Osteoblast (primary cell): ENCODE measurements at regions not wholly inside any gene's neighbourhood (a gene's known extent, or its start where the extent isn't known, plus 50 kb on each side); places are given as distances from the start of the nearest gene placed in this dataset.

Experiments
- DNase-seq: peaks from one replicate; pipeline ENCODE4 v3.0.0; 2011; ENCODE audit warnings: low spot score, mixed read lengths; ENCODE audit not compliant: insufficient read length; ENCODE audit errors: missing footprints
- H2AFZ ChIP-seq: 2 replicates; pipeline ENCODE4 v1.6.0; 2011; ENCODE audit warnings: mild to moderate bottlenecking, low read length
- H3K27ac ChIP-seq: 2 replicates; pipeline ENCODE4 v1.5.1; 2011; ENCODE audit warnings: mild to moderate bottlenecking, low read depth, low read length, moderate library complexity
- H3K27me3 ChIP-seq: 2 replicates; pipeline ENCODE4 v1.6.0; 2012; ENCODE audit warnings: mild to moderate bottlenecking, control low read depth, inconsistent platforms, low read length, moderate library complexity; ENCODE audit not compliant: insufficient read depth
- H3K36me3 ChIP-seq: 2 replicates; pipeline ENCODE4 v1.5.1; 2011; ENCODE audit warnings: mild to moderate bottlenecking, low read length, control low read depth, moderate library complexity; ENCODE audit not compliant: insufficient read depth
- H3K4me1 ChIP-seq: 2 replicates; pipeline ENCODE4 v1.5.1; 2011; ENCODE audit warnings: mild to moderate bottlenecking, low read length, control low read depth, moderate library complexity; ENCODE audit not compliant: insufficient read depth
- H3K4me2 ChIP-seq: 2 replicates; pipeline ENCODE4 v1.6.0; 2011; ENCODE audit warnings: mild to moderate bottlenecking, low read length; ENCODE audit not compliant: insufficient read depth
- H3K4me3 ChIP-seq: fragments of 200-600 bp; sonication (generic); 3 replicates; pipeline ENCODE4 v1.5.1; 2012; ENCODE audit warnings: mild to moderate bottlenecking, low read length, inconsistent platforms; ENCODE audit not compliant: insufficient read depth
- H3K79me2 ChIP-seq: 2 replicates; pipeline ENCODE4 v1.6.0; 2012; ENCODE audit warnings: mild to moderate bottlenecking, low read length, control low read depth, inconsistent platforms; ENCODE audit not compliant: insufficient read depth
- H3K9me3 ChIP-seq: 2 replicates; pipeline ENCODE4 v1.5.1; 2011; ENCODE audit warnings: low read depth, low read length, control low read depth
- H4K20me1 ChIP-seq: 2 replicates; pipeline ENCODE4 v1.6.0; 2012; ENCODE audit warnings: mild to moderate bottlenecking, low read length, control low read depth; ENCODE audit not compliant: insufficient read depth
- CTCF ChIP-seq: IDR thresholded peaks from 2 replicates; pipeline ENCODE4 v1.5.1; 2011; ENCODE audit warnings: mild to moderate bottlenecking, low read depth, low read length, moderate library complexity; ENCODE audit errors: extremely low read depth

- Histone ChIP-seq H2AFZ (peak overlapping the region; percentile 79), H3K27me3 (no peaks in the 10 kb centered on the region), H3K79me2 (peaks cover 36% of the 10 kb centered on the region), H3K4me3 (peak overlapping the region; percentile 85), H3K9me3 (no peaks in the 10 kb centered on the region), H3K36me3 (no peaks in the 10 kb centered on the region), H3K4me2 (peak overlapping the region; percentile 95), H3K27ac (peak overlapping the region; percentile 50), H3K4me1 (peaks cover 6% of the 10 kb centered on the region), H4K20me1 (peaks cover 4% of the 10 kb centered on the region)
- peak; percentile 99 for DNase-seq
- TF ChIP-seq CTCF: peak; percentile 62
These were observed 101.0 kb upstream of the SVIL start for GRCh38 chr10:29735628-29736365.

GRCh38 chr10:29734962-29735627 is 100.3 kb upstream of the SVIL start:
- DNase-seq: peak; percentile 95
- peak overlapping the region; percentile 50 for H3K27ac ChIP-seq

GRCh38 chr10:29734640-29734961 is 99.8 kb upstream of the SVIL start:
- Histone ChIP-seq H3K9me3 (no peaks in the 10 kb centered on the region), H3K4me2 (peak overlapping the region; percentile 95), H4K20me1 (peaks cover 4% of the 10 kb centered on the region), H3K27ac (no peak overlapping the region), H3K4me1 (peaks cover 6% of the 10 kb centered on the region), H3K4me3 (peak overlapping the region; percentile 85), H2AFZ (peak overlapping the region; percentile 79), H3K36me3 (no peaks in the 10 kb centered on the region), H3K27me3 (no peaks in the 10 kb centered on the region), H3K79me2 (peaks cover 44% of the 10 kb centered on the region)
- no peak for TF ChIP-seq CTCF
- peak; percentile 72 for DNase-seq

More at GRCh38 chr10:29734962-29735627, 100.3 kb upstream of the SVIL start:
- Histone ChIP-seq H3K9me3 (no peaks in the 10 kb centered on the region), H3K4me2 (peak overlapping the region; percentile 95), H2AFZ (peak overlapping the region; percentile 79), H3K4me3 (peak overlapping the region; percentile 85), H3K27me3 (no peaks in the 10 kb centered on the region), H3K79me2 (peaks cover 43% of the 10 kb centered on the region), H3K4me1 (peaks cover 6% of the 10 kb centered on the region), H4K20me1 (peaks cover 4% of the 10 kb centered on the region), H3K36me3 (no peaks in the 10 kb centered on the region)
- no peak for TF ChIP-seq CTCF

GRCh38 chr10:29733323-29733722 is 98.6 kb upstream of the SVIL start:
- peaks cover 54% of the 10 kb centered on the region for H3K79me2 ChIP-seq
- H2AFZ ChIP-seq: no peak overlapping the region
- no peak overlapping the region for H3K4me2 ChIP-seq

More at GRCh38 chr10:29733323-29733722, 98.6 kb upstream of the SVIL start:
- no peaks in the 10 kb centered on the region for H3K27me3 ChIP-seq
- H3K4me3 ChIP-seq: no peak overlapping the region
- peaks cover 6% of the 10 kb centered on the region for H3K4me1 ChIP-seq
- no peaks in the 10 kb centered on the region for H3K36me3 ChIP-seq
- H3K9me3 ChIP-seq: no peaks in the 10 kb centered on the region
- no peak for TF ChIP-seq CTCF
- no peak for DNase-seq
- no peak overlapping the region for H3K27ac ChIP-seq
- peaks cover 8% of the 10 kb centered on the region for H4K20me1 ChIP-seq
